H9 (cell line): ENCODE measurements at regions not wholly inside any gene's neighbourhood (a gene's known extent, or its start where the extent isn't known, plus 50 kb on each side); places are given as distances from the start of the nearest gene placed in this dataset.

ENCODE experiments used
- DNase-seq: peaks from one replicate; pipeline ENCODE4 v3.0.0-alpha.2; 2017
- H2AFZ ChIP-seq: one replicate; pipeline ENCODE4 v1.6.1; 2013; ENCODE audit warnings: mild to moderate bottlenecking, low read length, control low read depth, moderate library complexity
- H2AK5ac ChIP-seq: 2 replicates; pipeline ENCODE4 v1.6.1; 2013; ENCODE audit warnings: low read length, control low read depth, mixed read lengths; ENCODE audit not compliant: insufficient read length
- H2BK120ac ChIP-seq: one replicate; pipeline ENCODE4 v1.6.1; 2013; ENCODE audit warnings: low read depth, mild to moderate bottlenecking, low read length, control low read depth, inconsistent platforms; ENCODE audit not compliant: poor library complexity, severe bottlenecking
- H2BK12ac ChIP-seq: 2 replicates; pipeline ENCODE4 v1.6.1; 2013; ENCODE audit warnings: low read length, control low read depth, mixed read lengths, low read depth; ENCODE audit not compliant: insufficient read length
- H2BK15ac ChIP-seq: 2 replicates; pipeline ENCODE4 v1.6.1; 2013; ENCODE audit warnings: low read depth, low read length, control low read depth
- H2BK20ac ChIP-seq: one replicate; pipeline ENCODE4 v1.6.1; 2013; ENCODE audit warnings: low read depth, mild to moderate bottlenecking, low read length, control low read depth, inconsistent platforms; ENCODE audit not compliant: poor library complexity, severe bottlenecking
- H2BK5ac ChIP-seq: 2 replicates; pipeline ENCODE4 v1.6.1; 2013; ENCODE audit warnings: low read length, control low read depth, mixed read lengths; ENCODE audit not compliant: insufficient read length
- H3K14ac ChIP-seq: 2 replicates; pipeline ENCODE4 v1.6.1; 2013; ENCODE audit warnings: low read length, control low read depth; ENCODE audit not compliant: insufficient read depth
- H3K18ac ChIP-seq: 2 replicates; pipeline ENCODE4 v1.6.1; 2013; ENCODE audit warnings: low read depth, mild to moderate bottlenecking, mixed read lengths, low read length, control low read depth; ENCODE audit not compliant: insufficient read length
- H3K23ac ChIP-seq: 2 replicates; pipeline ENCODE4 v1.6.1; 2013; ENCODE audit warnings: low read length, control low read depth, mixed read lengths, low read depth; ENCODE audit not compliant: insufficient read length
- H3K23me2 ChIP-seq: 2 replicates; pipeline ENCODE4 v1.6.1; 2013; ENCODE audit warnings: low read depth, mild to moderate bottlenecking, mixed read lengths, low read length, control low read depth; ENCODE audit not compliant: insufficient read length, poor library complexity, severe bottlenecking
- H3K27ac ChIP-seq: 2 replicates; pipeline ENCODE4 v1.5.1; 2013; ENCODE audit warnings: low read length, control low read depth, mixed read lengths, low read depth; ENCODE audit not compliant: insufficient read length
- H3K27me3 ChIP-seq: 2 replicates; pipeline ENCODE4 v1.6.1; 2013; ENCODE audit warnings: low read length, control low read depth, inconsistent platforms; ENCODE audit not compliant: insufficient read depth
- H3K4ac ChIP-seq: 2 replicates; pipeline ENCODE4 v1.6.1; 2013; ENCODE audit warnings: low read depth, mild to moderate bottlenecking, control low read depth, inconsistent platforms, low read length, moderate library complexity
- H3K4me1 ChIP-seq: 2 replicates; pipeline ENCODE4 v1.6.1; 2013; ENCODE audit warnings: low read length, control low read depth, inconsistent platforms; ENCODE audit not compliant: insufficient read depth
- H3K4me2 ChIP-seq: 2 replicates; pipeline ENCODE4 v1.6.1; 2013; ENCODE audit warnings: low read length, control low read depth, mixed read lengths; ENCODE audit not compliant: insufficient read length, insufficient read depth
- H3K56ac ChIP-seq: 2 replicates; pipeline ENCODE4 v1.6.1; 2013; ENCODE audit warnings: low read depth, mild to moderate bottlenecking, mixed read lengths, low read length, control low read depth; ENCODE audit not compliant: insufficient read length
- H3K79me1 ChIP-seq: 2 replicates; pipeline ENCODE4 v1.6.1; 2013; ENCODE audit warnings: low read depth, mild to moderate bottlenecking, moderate library complexity, low read length, control low read depth, inconsistent platforms; ENCODE audit not compliant: insufficient read depth, poor library complexity, severe bottlenecking
- H3K79me2 ChIP-seq: 2 replicates; pipeline ENCODE4 v1.6.1; 2013; ENCODE audit warnings: low read length, control low read depth, inconsistent platforms; ENCODE audit not compliant: insufficient read depth
- H3K9ac ChIP-seq: 2 replicates; pipeline ENCODE4 v1.6.1; 2013; ENCODE audit warnings: low read length, control low read depth, mixed read lengths; ENCODE audit not compliant: insufficient read length; ENCODE audit errors: extremely low read depth
- H3K9me3 ChIP-seq: one replicate; pipeline ENCODE4 v1.6.1; 2013; ENCODE audit warnings: low read depth, low read length, inconsistent platforms; ENCODE audit not compliant: control insufficient read depth
- H3T11ph ChIP-seq: one replicate; pipeline ENCODE4 v1.6.1; 2013; ENCODE audit warnings: mild to moderate bottlenecking, low read length, control low read depth, inconsistent platforms
- H4K20me1 ChIP-seq: one replicate; pipeline ENCODE4 v1.6.1; 2013; ENCODE audit not compliant: control insufficient read depth, insufficient read length, insufficient read depth
- H4K5ac ChIP-seq: 2 replicates; pipeline ENCODE4 v1.6.1; 2013; ENCODE audit warnings: low read depth, mild to moderate bottlenecking, mixed read lengths, low read length, control low read depth; ENCODE audit not compliant: insufficient read length
- H4K8ac ChIP-seq: replicated peaks from 2 replicates; pipeline ENCODE4 v1.6.1; 2013; ENCODE audit warnings: low read length, control low read depth, mixed read lengths, low read depth; ENCODE audit not compliant: insufficient read length
- H4K91ac ChIP-seq: 2 replicates; pipeline ENCODE4 v1.6.1; 2013; ENCODE audit warnings: low read depth, mild to moderate bottlenecking, moderate library complexity, mixed read lengths, low read length, control low read depth; ENCODE audit not compliant: insufficient read length
- H3K27ac Mint-ChIP-seq, 3 experiments: 2 replicates in 2 of 3; 3 replicates in 1 of 3; pipeline ENCODE4 v1.8.0; 2020 to 2021; ENCODE audit warnings: mixed read lengths in 3 of 3, mild to moderate bottlenecking in 1 of 3, moderate library complexity in 1 of 3
- H3K27me3 Mint-ChIP-seq: 2 replicates; pipeline ENCODE4 v1.8.0; 2021; ENCODE audit warnings: low read depth, mild to moderate bottlenecking, moderate library complexity, mixed read lengths
- H3K36me3 Mint-ChIP-seq, 3 experiments: 2 replicates in 2 of 3; 3 replicates in 1 of 3; pipeline ENCODE4 v1.8.0; 2020 to 2021; ENCODE audit warnings: low read depth in 3 of 3, mixed read lengths in 3 of 3; ENCODE audit not compliant: insufficient read depth in 1 of 3
- H3K4me1 Mint-ChIP-seq, 2 experiments: 2 replicates each; pipeline ENCODE4 v1.8.0; 2020; ENCODE audit warnings: mixed read lengths in 2 of 2
- H3K4me3 Mint-ChIP-seq, 2 experiments: 2 replicates in 1 of 2; 3 replicates in 1 of 2; pipeline ENCODE4 v1.8.0; 2020 to 2021; ENCODE audit warnings: mild to moderate bottlenecking in 2 of 2, mixed read lengths in 2 of 2, moderate library complexity in 1 of 2
- H3K9me3 Mint-ChIP-seq, 2 experiments: 2 replicates in 1 of 2; 3 replicates in 1 of 2; pipeline ENCODE4 v1.8.0; 2020; ENCODE audit warnings: mild to moderate bottlenecking in 2 of 2, mixed read lengths in 2 of 2, moderate library complexity in 1 of 2
- WGBS: extraction: QIAGEN DNeasy Blood & Tissue Kit; methylation state at CpG from one replicate; pipeline ENCODE4 v1.1.7; 2013; ENCODE audit warnings: missing lambda C conversion rate, low lambda C conversion rate, mixed read lengths; ENCODE audit not compliant: insufficient read length; ENCODE audit errors: extremely low coverage; 5-methylcytosine and 5-hydroxymethylcytosine counted together
- TF ChIP-seq, protein P1 (sequence below): fragments of 200-600 bp; sonication (generic); conservative IDR thresholded peaks from 3 replicates; pipeline ENCODE4 v1.8.0; 2021; ENCODE audit warnings: antibody characterized with exemption, mild to moderate bottlenecking

- Histone ChIP-seq H2BK5ac (no peak overlapping the region), H4K20me1 (no peaks in the 10 kb centered on the region), H3K18ac (no peak overlapping the region), H3K4ac (no peak overlapping the region), H2AFZ (no peak overlapping the region), H3K79me1 (no peaks in the 10 kb centered on the region), H3K27me3 (no peaks in the 10 kb centered on the region), H3K23me2 (no peaks in the 10 kb centered on the region), H2AK5ac (no peak overlapping the region), H2BK20ac (no peak overlapping the region), H3K79me2 (no peaks in the 10 kb centered on the region), H2BK12ac (no peak overlapping the region), H3K9me3 (no peaks in the 10 kb centered on the region), H3K9ac (no peak overlapping the region), H3K23ac (no peak overlapping the region), H3T11ph (no peak overlapping the region), H2BK15ac (no peak overlapping the region), H4K5ac (no peak overlapping the region), H3K4me1 (no peaks in the 10 kb centered on the region), H3K27ac (no peak overlapping the region), H3K14ac (no peak overlapping the region), H4K91ac (no peak overlapping the region), H3K56ac (no peak overlapping the region), H2BK120ac (no peak overlapping the region), H4K8ac (no peak overlapping the region), H3K4me2 (no peak overlapping the region)
- TF ChIP-seq, protein P1, sequence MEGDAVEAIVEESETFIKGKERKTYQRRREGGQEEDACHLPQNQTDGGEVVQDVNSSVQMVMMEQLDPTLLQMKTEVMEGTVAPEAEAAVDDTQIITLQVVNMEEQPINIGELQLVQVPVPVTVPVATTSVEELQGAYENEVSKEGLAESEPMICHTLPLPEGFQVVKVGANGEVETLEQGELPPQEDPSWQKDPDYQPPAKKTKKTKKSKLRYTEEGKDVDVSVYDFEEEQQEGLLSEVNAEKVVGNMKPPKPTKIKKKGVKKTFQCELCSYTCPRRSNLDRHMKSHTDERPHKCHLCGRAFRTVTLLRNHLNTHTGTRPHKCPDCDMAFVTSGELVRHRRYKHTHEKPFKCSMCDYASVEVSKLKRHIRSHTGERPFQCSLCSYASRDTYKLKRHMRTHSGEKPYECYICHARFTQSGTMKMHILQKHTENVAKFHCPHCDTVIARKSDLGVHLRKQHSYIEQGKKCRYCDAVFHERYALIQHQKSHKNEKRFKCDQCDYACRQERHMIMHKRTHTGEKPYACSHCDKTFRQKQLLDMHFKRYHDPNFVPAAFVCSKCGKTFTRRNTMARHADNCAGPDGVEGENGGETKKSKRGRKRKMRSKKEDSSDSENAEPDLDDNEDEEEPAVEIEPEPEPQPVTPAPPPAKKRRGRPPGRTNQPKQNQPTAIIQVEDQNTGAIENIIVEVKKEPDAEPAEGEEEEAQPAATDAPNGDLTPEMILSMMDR: no peak
- Mint-ChIP-seq H3K4me1 (peaks cover 6 to 9% of the 10 kb centered on the region in 2 experiments), H3K9me3 (no peaks in the 10 kb centered on the region), H3K27ac (no peak overlapping the region), H3K4me3 (no peak overlapping the region), H3K27me3 (no peaks in the 10 kb centered on the region), H3K36me3 (no peaks in the 10 kb centered on the region)
- DNase-seq: no peak
- no CpG with 5 or more reads among the region's 5 CpGs for WGBS
Measured at GRCh38 chr3:193134856-193135255, 106.2 kb upstream of the PLAAT1 start.
